Esophagus muscularis mucosa (tissue), 4 donors: ENCODE measurements at regions not wholly inside any gene's neighbourhood (a gene's known extent, or its start where the extent isn't known, plus 50 kb on each side); places are given as distances from the start of the nearest gene placed in this dataset.

Source experiments
- DNase-seq: peaks from one replicate; pipeline ENCODE4 v3.0.0-alpha.2; 2017; ENCODE audit errors: extremely low spot score
- H3K27ac ChIP-seq, 4 donors: fragments of 200-600 bp; sonication (generic); replicated peaks in 1 of 4; 1 replicate in 3 of 4; 2 replicates in 1 of 4; pipeline ENCODE4 v1.5.1; 2016 to 2019; ENCODE audit warnings: mild to moderate bottlenecking in 1 of 4
- H3K27me3 ChIP-seq, 4 donors: fragments of 200-600 bp; sonication (generic); one replicate each; pipeline versions ENCODE4 v1.5.1 to v1.6.0; 2016 to 2019
- H3K36me3 ChIP-seq, 4 donors: fragments of 200-600 bp; sonication (generic); one replicate each; pipeline ENCODE4 v1.5.1; 2016 to 2019
- H3K4me1 ChIP-seq, 4 donors: fragments of 200-600 bp; sonication (generic); one replicate each; pipeline ENCODE4 v1.5.1; 2016 to 2019
- H3K4me3 ChIP-seq, 4 donors: fragments of 200-600 bp; sonication (generic); 1 replicate in 2 of 4; 2 replicates in 2 of 4; pipeline ENCODE4 v1.5.1; 2016 to 2019; ENCODE audit warnings: mild to moderate bottlenecking in 4 of 4, moderate library complexity in 1 of 4
- H3K9me3 ChIP-seq, 4 donors: fragments of 200-600 bp; sonication (generic); 1 replicate in 3 of 4; 2 replicates in 1 of 4; pipeline ENCODE4 v1.5.1; 2016 to 2019
- CTCF ChIP-seq, 3 experiments: fragments of 200-600 bp in 2 of 3; fragments of 450-650 bp in 1 of 3; sonication (generic) in 2 of 3; IDR thresholded peaks; one replicate each; pipeline ENCODE4 v1.5.1; 2017 to 2019; ENCODE audit warnings: antibody characterized with exemption in 3 of 3, mild to moderate bottlenecking in 2 of 3, moderate library complexity in 1 of 3
- EP300 ChIP-seq: sonication (generic); formaldehyde crosslinking; IDR thresholded peaks from one replicate; pipeline ENCODE4 v1.6.1; 2017; ENCODE audit warnings: antibody characterized with exemption
- POLR2A ChIP-seq: fragments of 450-650 bp; IDR thresholded peaks from one replicate; pipeline ENCODE4 v1.6.1; 2017; ENCODE audit warnings: antibody characterized with exemption, moderate library complexity, mild to moderate bottlenecking, low read depth
- POLR2AphosphoS5 ChIP-seq, 2 donors: sonication (generic); formaldehyde crosslinking; IDR thresholded peaks; one replicate each; pipeline ENCODE4 v1.6.1; 2017; ENCODE audit warnings: antibody characterized with exemption in 2 of 2
- WGBS: methylation state at CpG from one replicate; pipeline ENCODE4 v1.1.5; 2018; 5-methylcytosine and 5-hydroxymethylcytosine counted together
- intact Hi-C: fragments of 100-400 bp; cut with DNase I; formaldehyde crosslinking; loops from one replicate; pipeline ENCODE4 v1.15.1; 2023

GRCh38 chr16:63981639-63982038 lies 1140.2 kb downstream of the CDH11 start:
- H3K27ac ChIP-seq: no peak overlapping the region
- H3K36me3 ChIP-seq: no peaks in the 10 kb centered on the region
- intact Hi-C loops: no loop called here
- H3K27me3 ChIP-seq: no peaks in the 10 kb centered on the region
- H3K4me3 ChIP-seq: no peak overlapping the region
- H3K9me3 ChIP-seq: no peaks in the 10 kb centered on the region
- TF ChIP-seq POLR2AphosphoS5 (IDR thresholded peaks at IDR 0.05): no peak
- no peak for TF ChIP-seq POLR2A
- no peak for TF ChIP-seq EP300
- no peak for TF ChIP-seq CTCF (IDR thresholded peaks at IDR 0.05)
- 53% methylated on average over 2 of the region's 2 CpGs for WGBS
- DNase-seq: no peak
- no peaks in the 10 kb centered on the region for H3K4me1 ChIP-seq

GRCh38 chr16:63980763-63981162 lies 1141.1 kb downstream of the CDH11 start:
- no peak overlapping the region for H3K27ac ChIP-seq
- no peak for DNase-seq
- H3K36me3 ChIP-seq: no peaks in the 10 kb centered on the region
- no peak for TF ChIP-seq POLR2A
- TF ChIP-seq EP300: no peak
- no peak for TF ChIP-seq CTCF (IDR thresholded peaks at IDR 0.05)
- TF ChIP-seq POLR2AphosphoS5 (IDR thresholded peaks at IDR 0.05): no peak
- WGBS: 74% methylated on average over 3 of the region's 3 CpGs
- H3K4me3 ChIP-seq: no peak overlapping the region
- no peaks in the 10 kb centered on the region for H3K4me1 ChIP-seq
- intact Hi-C loops: no loop called here
- H3K9me3 ChIP-seq: no peaks in the 10 kb centered on the region
- H3K27me3 ChIP-seq: no peaks in the 10 kb centered on the region

- TF ChIP-seq POLR2AphosphoS5 (IDR thresholded peaks at IDR 0.05) (no peak), CTCF (IDR thresholded peaks at IDR 0.05) (no peak), EP300 (no peak), POLR2A (no peak)
- DNase-seq: no peak
- Histone ChIP-seq H3K9me3 (no peaks in the 10 kb centered on the region), H3K4me1 (no peaks in the 10 kb centered on the region), H3K36me3 (no peaks in the 10 kb centered on the region), H3K27ac (no peak overlapping the region), H3K27me3 (no peaks in the 10 kb centered on the region), H3K4me3 (no peak overlapping the region)
- intact Hi-C loops: no loop called here
These were observed 1143.6 kb downstream of the CDH11 start for GRCh38 chr16:63978240-63978639.

- TF ChIP-seq POLR2AphosphoS5 (IDR thresholded peaks at IDR 0.05) (no peak), EP300 (no peak), CTCF (IDR thresholded peaks at IDR 0.05) (no peak), POLR2A (no peak)
- Histone ChIP-seq H3K9me3 (no peaks in the 10 kb centered on the region), H3K4me1 (no peaks in the 10 kb centered on the region), H3K27me3 (no peaks in the 10 kb centered on the region), H3K27ac (no peak overlapping the region), H3K36me3 (no peaks in the 10 kb centered on the region), H3K4me3 (no peak overlapping the region)
- DNase-seq: no peak
- intact Hi-C loops: no loop called here
- WGBS: 86% methylated on average over 4 of the region's 4 CpGs
These were observed 1145.5 kb downstream of the CDH11 start for GRCh38 chr16:63976345-63976744.

GRCh38 chr16:63975669-63976068 lies 1146.2 kb downstream of the CDH11 start:
- no peaks in the 10 kb centered on the region for H3K36me3 ChIP-seq
- no peak overlapping the region for H3K27ac ChIP-seq
- intact Hi-C loops: no loop called here
- H3K9me3 ChIP-seq: no peaks in the 10 kb centered on the region
- DNase-seq: no peak
- H3K4me3 ChIP-seq: no peak overlapping the region
- H3K4me1 ChIP-seq: no peaks in the 10 kb centered on the region
- WGBS: 97% methylated on average over 3 of the region's 3 CpGs
- no peaks in the 10 kb centered on the region for H3K27me3 ChIP-seq
- no peak for TF ChIP-seq EP300
- TF ChIP-seq POLR2AphosphoS5 (IDR thresholded peaks at IDR 0.05): no peak
- TF ChIP-seq POLR2A: no peak
- TF ChIP-seq CTCF (IDR thresholded peaks at IDR 0.05): no peak
